OCI-LY7 (cell line): ENCODE measurements at regions not wholly inside any gene's neighbourhood (a gene's known extent, or its start where the extent isn't known, plus 50 kb on each side); places are given as distances from the start of the nearest gene placed in this dataset.

Experiments used
- BruUV-seq: library from RNA; stranded (reverse); fragments of 400-500 nt; replicated peaks from 2 replicates; lab custom pipeline; 2021; lab: Mats Ljungman, UMichigan
- CTCF ChIA-PET: fragments of 300-600 bp; sonication (Branson Sonifier 250); formaldehyde crosslinking; loops from one replicate; lab custom pipeline; 2022; ENCODE audit warnings: antibody characterized with exemption; ENCODE audit not compliant: unreplicated experiment; lab: Charles Lee
- POLR2A ChIA-PET: fragments of 300-600 bp; sonication (Branson Sonifier 250); formaldehyde crosslinking; loops from one replicate; lab custom pipeline; 2022; ENCODE audit warnings: antibody characterized with exemption; lab: Charles Lee
- DNase-seq: peaks from one replicate; pipeline ENCODE4 v3.0.0-alpha.2; 2015; ENCODE audit warnings: low spot score
- H2AFZ ChIP-seq: fragments of 200-600 bp; sonication (generic), shearing (Covaris generic); 2 replicates; pipeline ENCODE4 v1.6.1; 2014; ENCODE audit warnings: mild to moderate bottlenecking, antibody characterized with exemption, low read length, moderate library complexity
- H3K27ac ChIP-seq: fragments of 200-600 bp; sonication (generic); 2 replicates; pipeline ENCODE4 v1.5.1; 2014; ENCODE audit warnings: mixed run types, low read depth, mild to moderate bottlenecking, moderate library complexity, low read length, inconsistent platforms; ENCODE audit not compliant: poor library complexity, severe bottlenecking
- H3K36me3 ChIP-seq: fragments of 200-600 bp; sonication (generic); 2 replicates; pipeline ENCODE4 v1.6.1; 2014; ENCODE audit warnings: mild to moderate bottlenecking, antibody characterized with exemption, low read length, moderate library complexity, mixed read lengths; ENCODE audit not compliant: insufficient read depth
- H3K4me1 ChIP-seq: fragments of 200-600 bp; sonication (generic); 2 replicates; pipeline ENCODE4 v1.5.1; 2014; ENCODE audit warnings: mild to moderate bottlenecking, low read length; ENCODE audit not compliant: insufficient read depth, poor library complexity, severe bottlenecking
- H3K4me2 ChIP-seq: fragments of 200-600 bp; sonication (generic); 2 replicates; pipeline ENCODE4 v1.6.1; 2014; ENCODE audit warnings: mild to moderate bottlenecking, low read length
- H3K4me3 ChIP-seq: fragments of 200-600 bp; sonication (generic); 2 replicates; pipeline ENCODE4 v1.5.1; 2014; ENCODE audit warnings: mild to moderate bottlenecking, low read depth, low read length; ENCODE audit not compliant: poor library complexity, severe bottlenecking
- H3K79me2 ChIP-seq: fragments of 200-600 bp; sonication (generic); 2 replicates; pipeline ENCODE4 v1.6.1; 2016; ENCODE audit warnings: low read depth, mild to moderate bottlenecking, low read length, moderate library complexity, mixed read lengths; ENCODE audit not compliant: insufficient read depth
- H3K9me2 ChIP-seq: fragments of 200-600 bp; sonication (generic); 2 replicates; pipeline ENCODE4 v1.6.1; 2016; ENCODE audit warnings: mild to moderate bottlenecking, low read length, mixed read lengths; ENCODE audit not compliant: insufficient read depth
- H3K9me3 ChIP-seq: fragments of 200-600 bp; sonication (generic); 2 replicates; pipeline ENCODE4 v1.6.1; 2014; ENCODE audit warnings: mild to moderate bottlenecking, mixed run types, low read length, mixed read lengths
- H4K20me1 ChIP-seq: fragments of 200-600 bp; sonication (generic); 2 replicates; pipeline ENCODE4 v1.6.1; 2014; ENCODE audit warnings: mild to moderate bottlenecking, antibody characterized with exemption, low read length, moderate library complexity, mixed read lengths; ENCODE audit not compliant: insufficient read depth
- EZH2phosphoT487 ChIP-seq: fragments of 200-600 bp; sonication (generic); IDR thresholded peaks from 2 replicates; pipeline ENCODE4 v1.6.1; 2018; ENCODE audit warnings: low read depth, borderline replicate concordance, mild to moderate bottlenecking, mixed run types, antibody characterized with exemption, low read length, moderate library complexity, mixed read lengths
- intact Hi-C: fragments of 100-400 bp; cut with micrococcal nuclease; formaldehyde crosslinking; loops from one replicate; pipeline ENCODE4 v1.10.0; 2022; ENCODE audit not compliant: unreplicated experiment
- TF ChIP-seq, protein P1 (sequence below): fragments of 200-600 bp; sonication (generic); conservative IDR thresholded peaks from 2 replicates; pipeline ENCODE4 v1.5.1; 2014; ENCODE audit warnings: mild to moderate bottlenecking, antibody characterized with exemption, low read length, moderate library complexity, mixed read lengths

DNA sequence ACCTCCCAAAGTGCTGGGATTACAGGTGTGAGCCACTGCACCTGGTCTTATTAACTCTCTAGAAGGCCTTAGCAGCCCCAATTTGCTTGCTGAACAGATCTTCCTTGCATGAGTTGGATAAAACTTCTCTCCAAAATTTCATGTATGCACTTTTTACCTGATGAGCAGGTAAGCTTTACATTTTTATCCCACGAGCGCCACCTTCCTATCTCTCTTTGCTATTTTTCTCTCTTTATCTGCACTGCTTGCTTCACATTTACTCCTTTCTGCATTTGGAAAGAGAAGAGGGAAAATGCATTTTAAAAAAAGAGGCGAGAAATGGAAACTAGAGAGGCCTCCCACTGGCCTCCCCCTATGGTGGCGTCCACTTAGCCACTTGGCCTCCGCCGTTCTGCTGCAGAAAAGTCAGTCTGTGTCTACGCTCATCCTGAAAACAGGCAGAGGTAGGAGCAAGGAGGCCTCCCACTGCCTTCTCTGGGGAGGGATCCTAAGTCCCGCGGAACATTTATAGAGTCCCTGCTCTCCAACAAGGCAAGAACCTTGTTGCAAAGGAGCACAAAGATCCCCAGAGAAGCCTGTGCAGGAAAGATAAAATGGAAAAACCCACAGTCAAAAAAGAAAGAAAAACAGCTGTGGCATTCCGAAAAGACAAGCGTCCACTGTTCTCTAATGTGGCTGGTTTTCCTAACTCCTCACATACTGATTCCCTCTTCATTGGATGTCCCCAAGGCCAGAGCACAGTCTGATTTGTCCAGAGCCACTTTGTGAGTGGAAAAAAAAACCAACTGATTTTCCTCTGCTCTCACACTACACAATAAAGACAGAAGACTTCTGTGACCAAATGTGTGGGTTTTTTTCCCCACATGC, 62.2 kb upstream of the INCENP start:
- intact Hi-C loops, result no loop called here
- H3K27ac ChIP-seq, result no peak overlapping the region
- TF ChIP-seq, protein P1, sequence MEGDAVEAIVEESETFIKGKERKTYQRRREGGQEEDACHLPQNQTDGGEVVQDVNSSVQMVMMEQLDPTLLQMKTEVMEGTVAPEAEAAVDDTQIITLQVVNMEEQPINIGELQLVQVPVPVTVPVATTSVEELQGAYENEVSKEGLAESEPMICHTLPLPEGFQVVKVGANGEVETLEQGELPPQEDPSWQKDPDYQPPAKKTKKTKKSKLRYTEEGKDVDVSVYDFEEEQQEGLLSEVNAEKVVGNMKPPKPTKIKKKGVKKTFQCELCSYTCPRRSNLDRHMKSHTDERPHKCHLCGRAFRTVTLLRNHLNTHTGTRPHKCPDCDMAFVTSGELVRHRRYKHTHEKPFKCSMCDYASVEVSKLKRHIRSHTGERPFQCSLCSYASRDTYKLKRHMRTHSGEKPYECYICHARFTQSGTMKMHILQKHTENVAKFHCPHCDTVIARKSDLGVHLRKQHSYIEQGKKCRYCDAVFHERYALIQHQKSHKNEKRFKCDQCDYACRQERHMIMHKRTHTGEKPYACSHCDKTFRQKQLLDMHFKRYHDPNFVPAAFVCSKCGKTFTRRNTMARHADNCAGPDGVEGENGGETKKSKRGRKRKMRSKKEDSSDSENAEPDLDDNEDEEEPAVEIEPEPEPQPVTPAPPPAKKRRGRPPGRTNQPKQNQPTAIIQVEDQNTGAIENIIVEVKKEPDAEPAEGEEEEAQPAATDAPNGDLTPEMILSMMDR, result no peak
- TF ChIP-seq EZH2phosphoT487, result no peak
- H3K36me3 ChIP-seq, result no peaks in the 10 kb centered on the region
- no peak overlapping the region for H3K4me3 ChIP-seq
- no peaks in the 10 kb centered on the region for H3K79me2 ChIP-seq
- DNase-seq, result no peak
- H2AFZ ChIP-seq, result no peak overlapping the region
- H3K9me2 ChIP-seq, result no peaks in the 10 kb centered on the region
- BruUV-seq, result no TSS peak
- no peak overlapping the region for H3K4me2 ChIP-seq
- H3K4me1 ChIP-seq, result no peaks in the 10 kb centered on the region
- CTCF ChIA-PET, result no interaction called here
- POLR2A ChIA-PET, result no interaction called here
- H3K9me3 ChIP-seq, result no peaks in the 10 kb centered on the region
- H4K20me1 ChIP-seq, result no peaks in the 10 kb centered on the region

DNA sequence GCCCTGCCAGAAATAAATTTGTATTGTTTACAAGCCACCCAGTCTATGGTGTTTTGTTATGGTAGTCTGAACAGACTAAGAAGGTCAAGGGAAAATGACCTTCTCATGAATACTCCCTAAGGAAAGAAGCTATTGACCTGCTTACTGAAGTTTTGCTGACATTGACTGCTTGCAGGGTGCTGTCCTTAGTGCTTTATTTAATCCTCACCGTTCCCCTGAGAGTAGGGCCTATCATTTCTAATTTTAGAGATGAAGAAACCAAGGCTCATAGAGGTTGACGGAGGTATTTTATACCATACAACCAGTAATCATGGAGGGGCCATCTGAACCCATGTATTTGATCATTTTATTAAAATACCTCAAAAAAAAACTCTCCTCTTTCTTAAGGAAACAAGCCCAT, 66.7 kb upstream of the INCENP start:
- Histone ChIP-seq H3K4me1 (no peaks in the 10 kb centered on the region), H3K79me2 (no peaks in the 10 kb centered on the region), H2AFZ (no peak overlapping the region), H3K9me2 (no peaks in the 10 kb centered on the region), H3K4me3 (no peak overlapping the region), H3K27ac (no peak overlapping the region), H3K36me3 (no peaks in the 10 kb centered on the region), H3K9me3 (no peaks in the 10 kb centered on the region), H4K20me1 (no peaks in the 10 kb centered on the region), H3K4me2 (no peak overlapping the region)
- intact Hi-C loops, result no loop called here
- POLR2A ChIA-PET, result no interaction called here
- no peak for DNase-seq
- TF ChIP-seq, protein P1, result no peak
- no peak for TF ChIP-seq EZH2phosphoT487
- no TSS peak for BruUV-seq
- CTCF ChIA-PET, result no interaction called here

DNA sequence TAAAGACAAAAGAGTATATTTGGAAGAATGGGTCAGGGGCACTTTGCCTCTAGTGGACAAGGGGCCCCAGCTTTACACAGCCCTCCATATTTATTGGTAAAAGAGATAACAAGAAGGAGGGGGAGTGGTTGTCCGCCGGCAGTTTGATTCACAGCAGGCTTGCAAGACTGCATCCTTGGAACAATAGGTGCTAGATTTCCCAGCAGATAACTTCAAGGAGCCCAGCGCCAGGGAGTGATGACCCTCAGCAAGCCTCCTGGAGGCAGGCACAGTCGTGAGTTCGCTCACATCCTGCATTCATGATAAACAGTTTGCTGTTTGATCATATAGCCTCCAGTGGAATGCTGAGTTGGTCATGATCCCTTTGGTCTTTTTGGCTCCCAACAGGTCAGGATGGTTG, 67.8 kb upstream of the INCENP start:
- no TSS peak for BruUV-seq
- no peak for TF ChIP-seq EZH2phosphoT487
- TF ChIP-seq, protein P1, result no peak
- no peak overlapping the region for H3K27ac ChIP-seq
- H3K79me2 ChIP-seq, result no peaks in the 10 kb centered on the region
- no peak overlapping the region for H2AFZ ChIP-seq
- no peak overlapping the region for H3K4me3 ChIP-seq
- H3K4me1 ChIP-seq, result no peaks in the 10 kb centered on the region
- intact Hi-C loops, result no loop called here
- CTCF ChIA-PET, result no interaction called here
- H3K9me2 ChIP-seq, result no peaks in the 10 kb centered on the region
- POLR2A ChIA-PET, result no interaction called here
- no peak overlapping the region for H3K4me2 ChIP-seq
- DNase-seq, result no peak
- H3K9me3 ChIP-seq, result no peaks in the 10 kb centered on the region
- no peaks in the 10 kb centered on the region for H3K36me3 ChIP-seq
- H4K20me1 ChIP-seq, result no peaks in the 10 kb centered on the region
